GM12865 (cell line): ENCODE measurements at regions not wholly inside any gene's neighbourhood (a gene's known extent, or its start where the extent isn't known, plus 50 kb on each side); places are given as distances from the start of the nearest gene placed in this dataset.

Experiments
- DNase-seq: peaks from one replicate; pipeline ENCODE4 v3.0.0; 2010; ENCODE audit warnings: low read depth
- H3K4me3 ChIP-seq: 2 replicates; pipeline ENCODE4 v1.5.1; 2011; ENCODE audit warnings: mild to moderate bottlenecking, low read depth, low read length, control low read depth
- CTCF ChIP-seq: IDR thresholded peaks from 2 replicates; pipeline ENCODE4 v1.5.1; 2011; ENCODE audit warnings: low read length, control low read depth, low read depth, inconsistent platforms; ENCODE audit not compliant: insufficient read depth; ENCODE audit errors: missing control alignments

GRCh38 chr7:124444696-124445480 lies 320.7 kb downstream of the GPR37 start:
- no peak for TF ChIP-seq CTCF
- no peak overlapping the region for H3K4me3 ChIP-seq
- no peak for DNase-seq

GRCh38 chr7:124443762-124444161 lies 321.8 kb downstream of the GPR37 start:
- TF ChIP-seq CTCF = no peak

GRCh38 chr7:124440081-124440480 lies 325.5 kb downstream of the GPR37 start:
- no peak for DNase-seq
- no peak for TF ChIP-seq CTCF
- H3K4me3 ChIP-seq = no peak overlapping the region

More at GRCh38 chr7:124443762-124444161, 321.8 kb downstream of the GPR37 start:
- no peak for DNase-seq
- no peak overlapping the region for H3K4me3 ChIP-seq

- no peak for TF ChIP-seq CTCF
- no peak for DNase-seq
- H3K4me3 ChIP-seq = no peak overlapping the region
Measured at GRCh38 chr7:124432009-124432578, 333.5 kb downstream of the GPR37 start.

- DNase-seq = no peak
- TF ChIP-seq CTCF = no peak
- no peak overlapping the region for H3K4me3 ChIP-seq
Measured at GRCh38 chr7:124429923-124430322, 335.7 kb downstream of the GPR37 start.

GRCh38 chr7:124428781-124429180 lies 336.8 kb downstream of the GPR37 start:
- no peak for TF ChIP-seq CTCF
- H3K4me3 ChIP-seq = no peak overlapping the region
- no peak for DNase-seq
